GM23338 (cell line): ENCODE measurements at regions not wholly inside any gene's neighbourhood (a gene's known extent, or its start where the extent isn't known, plus 50 kb on each side); places are given as distances from the start of the nearest gene placed in this dataset.

Experiments
- ATAC-seq: fragments of 200-7000 bp; cut with Tn5 transposase; 3 replicates; pipeline ENCODE4 v1.9.1; 2020
- DNase-seq: peaks from one replicate; pipeline ENCODE4 v3.0.0-alpha.2; 2015; ENCODE audit warnings: low spot score
- H2AFZ ChIP-seq: fragments of 200-600 bp; sonication (generic); 2 replicates; pipeline ENCODE4 v1.8.0; 2016; ENCODE audit warnings: antibody characterized with exemption, mild to moderate bottlenecking, moderate library complexity
- H3F3A ChIP-seq: fragments of 200-600 bp; sonication (generic); replicated peaks from 2 replicates; pipeline ENCODE4 v1.8.0; 2017; ENCODE audit warnings: antibody characterized with exemption, mixed run types, low read depth
- H3K27ac ChIP-seq: fragments of 200-600 bp; sonication (generic); 2 replicates; pipeline ENCODE4 v1.6.1; 2016; ENCODE audit warnings: low read depth
- H3K27me3 ChIP-seq: fragments of 200-600 bp; sonication (generic); 2 replicates; pipeline ENCODE4 v1.8.0; 2016; ENCODE audit warnings: mild to moderate bottlenecking, mixed run types, moderate library complexity; ENCODE audit not compliant: insufficient read depth
- H3K36me3 ChIP-seq: fragments of 200-600 bp; sonication (generic); 2 replicates; pipeline ENCODE4 v1.8.0; 2016; ENCODE audit warnings: mild to moderate bottlenecking; ENCODE audit not compliant: insufficient read depth
- H3K4me1 ChIP-seq: fragments of 200-600 bp; sonication (generic); 2 replicates; pipeline ENCODE4 v1.8.0; 2016; ENCODE audit warnings: mild to moderate bottlenecking, moderate library complexity; ENCODE audit not compliant: insufficient read depth
- H3K4me2 ChIP-seq: fragments of 200-600 bp; sonication (generic); 2 replicates; pipeline ENCODE4 v1.7.1; 2017; ENCODE audit warnings: mixed run types
- H3K4me3 ChIP-seq: fragments of 200-600 bp; sonication (generic); 2 replicates; pipeline ENCODE4 v1.6.1; 2016; ENCODE audit warnings: mixed run types
- H3K79me2 ChIP-seq: fragments of 200-600 bp; sonication (generic); replicated peaks from 2 replicates; pipeline ENCODE4 v1.8.0; 2017; ENCODE audit warnings: mild to moderate bottlenecking; ENCODE audit not compliant: insufficient read depth
- H3K9me2 ChIP-seq: fragments of 200-600 bp; sonication (generic); 2 replicates; pipeline ENCODE4 v1.8.0; 2017; ENCODE audit not compliant: insufficient read depth
- H4K20me1 ChIP-seq: fragments of 200-600 bp; sonication (generic); replicated peaks from 2 replicates; pipeline ENCODE4 v1.8.0; 2017; ENCODE audit warnings: mild to moderate bottlenecking; ENCODE audit not compliant: insufficient read depth
- H3K27ac Mint-ChIP-seq: 2 replicates; pipeline ENCODE4 v1.8.0; 2020; ENCODE audit warnings: inconsistent platforms, mild to moderate bottlenecking, moderate library complexity, mixed read lengths
- H3K27me3 Mint-ChIP-seq: 3 replicates; pipeline ENCODE4 v1.8.0; 2022; ENCODE audit warnings: low read depth, mild to moderate bottlenecking, moderate library complexity, mixed read lengths, inconsistent platforms; ENCODE audit not compliant: insufficient read depth, poor library complexity
- H3K36me3 Mint-ChIP-seq: 3 replicates; pipeline ENCODE4 v1.8.0; 2021; ENCODE audit warnings: low read depth, mild to moderate bottlenecking, inconsistent platforms, moderate library complexity, mixed read lengths
- H3K4me1 Mint-ChIP-seq: 3 replicates; pipeline ENCODE4 v1.8.0; 2020; ENCODE audit warnings: mild to moderate bottlenecking, inconsistent platforms, mixed read lengths
- H3K4me3 Mint-ChIP-seq: 3 replicates; pipeline ENCODE4 v1.8.0; 2021; ENCODE audit warnings: moderate library complexity, mild to moderate bottlenecking, inconsistent platforms, mixed read lengths
- H3K9me3 Mint-ChIP-seq: 3 replicates; pipeline ENCODE4 v1.8.0; 2020; ENCODE audit warnings: moderate library complexity, mild to moderate bottlenecking, inconsistent platforms, mixed read lengths
- EZH2 ChIP-seq: fragments of 200-600 bp; sonication (generic); IDR thresholded peaks from one replicate; pipeline ENCODE4 v1.8.0; 2017; ENCODE audit warnings: antibody characterized with exemption, mild to moderate bottlenecking, low read depth; ENCODE audit not compliant: unreplicated experiment
- JUNB ChIP-seq: IDR thresholded peaks from one replicate; pipeline ENCODE4 v1.6.1; 2016; ENCODE audit warnings: antibody characterized with exemption; ENCODE audit not compliant: unreplicated experiment
- STAT1 ChIP-seq: IDR thresholded peaks from one replicate; pipeline ENCODE4 v1.6.1; 2016; ENCODE audit warnings: antibody characterized with exemption; ENCODE audit not compliant: unreplicated experiment
- ZNF462 ChIP-seq: fragments of 250-450 bp; sonication (Bioruptor Pico); IDR thresholded peaks from 2 replicates; pipeline ENCODE4 v1.5.0; 2020; ENCODE audit warnings: mild to moderate bottlenecking, moderate library complexity
- TF ChIP-seq, protein P1 (sequence below): IDR thresholded peaks from 2 replicates; pipeline ENCODE4 v1.6.1; 2016; ENCODE audit warnings: antibody characterized with exemption

DNA sequence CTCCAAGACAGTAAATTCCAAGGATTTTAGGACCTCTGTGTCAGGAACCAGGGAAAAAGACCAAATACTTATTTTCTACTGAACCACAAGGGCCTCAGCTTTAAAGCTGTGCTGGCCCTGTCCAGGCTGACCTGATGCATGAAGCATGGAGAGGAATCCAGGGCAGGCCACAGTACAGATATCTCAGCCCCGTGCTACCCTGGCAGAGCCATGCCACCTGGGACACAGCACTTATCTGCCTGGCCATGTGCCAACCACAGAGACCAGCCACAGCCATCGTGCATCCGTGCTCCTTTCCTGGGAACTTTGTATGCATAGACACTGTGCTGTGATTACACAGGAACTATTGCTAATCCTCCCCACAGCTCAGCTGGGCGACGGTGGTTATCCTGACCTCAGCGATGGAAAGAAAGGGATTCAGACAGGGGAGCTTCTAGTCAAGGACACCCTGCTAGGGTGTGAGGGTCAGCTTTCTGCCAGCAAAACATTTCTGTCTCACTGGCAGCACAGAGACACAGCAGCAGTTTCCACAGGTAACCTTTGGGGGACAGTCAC is 687.4 kb upstream of the ID2 start:
- Mint-ChIP-seq H3K36me3 (no peaks in the 10 kb centered on the region), H3K27me3 (peaks cover 3% of the 10 kb centered on the region), H3K27ac (no peak overlapping the region), H3K4me1 (peaks cover 8% of the 10 kb centered on the region), H3K9me3 (no peaks in the 10 kb centered on the region), H3K4me3 (no peak overlapping the region)
- Histone ChIP-seq H3K4me1 (no peaks in the 10 kb centered on the region), H2AFZ (no peak overlapping the region), H4K20me1 (no peaks in the 10 kb centered on the region), H3K36me3 (no peaks in the 10 kb centered on the region; the same call in 1 of the 2 replicates), H3K27me3 (no peaks in the 10 kb centered on the region), H3K27ac (no peak overlapping the region), H3K4me3 (no peak overlapping the region), H3K9me2 (peaks cover 30% of the 10 kb centered on the region), H3K4me2 (no peak overlapping the region), H3F3A (no peaks in the 10 kb centered on the region), H3K79me2 (no peaks in the 10 kb centered on the region)
- ATAC-seq (0 out of 3 replicates have a peak, but pooled peaks have one; percentile 25), DNase-seq (no peak)
- TF ChIP-seq JUNB (no peak), STAT1 (no peak), EZH2 (no peak), ZNF462 (CRISPR knock-in tag) (no peak)
- TF ChIP-seq, protein P1, sequence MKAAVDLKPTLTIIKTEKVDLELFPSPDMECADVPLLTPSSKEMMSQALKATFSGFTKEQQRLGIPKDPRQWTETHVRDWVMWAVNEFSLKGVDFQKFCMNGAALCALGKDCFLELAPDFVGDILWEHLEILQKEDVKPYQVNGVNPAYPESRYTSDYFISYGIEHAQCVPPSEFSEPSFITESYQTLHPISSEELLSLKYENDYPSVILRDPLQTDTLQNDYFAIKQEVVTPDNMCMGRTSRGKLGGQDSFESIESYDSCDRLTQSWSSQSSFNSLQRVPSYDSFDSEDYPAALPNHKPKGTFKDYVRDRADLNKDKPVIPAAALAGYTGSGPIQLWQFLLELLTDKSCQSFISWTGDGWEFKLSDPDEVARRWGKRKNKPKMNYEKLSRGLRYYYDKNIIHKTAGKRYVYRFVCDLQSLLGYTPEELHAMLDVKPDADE = no peak
